ENCODE measurements at regions not wholly inside any gene's neighbourhood (a gene's known extent, or its start where the extent isn't known, plus 50 kb on each side); places are given as distances from the start of the nearest gene placed in this dataset.

DNA sequence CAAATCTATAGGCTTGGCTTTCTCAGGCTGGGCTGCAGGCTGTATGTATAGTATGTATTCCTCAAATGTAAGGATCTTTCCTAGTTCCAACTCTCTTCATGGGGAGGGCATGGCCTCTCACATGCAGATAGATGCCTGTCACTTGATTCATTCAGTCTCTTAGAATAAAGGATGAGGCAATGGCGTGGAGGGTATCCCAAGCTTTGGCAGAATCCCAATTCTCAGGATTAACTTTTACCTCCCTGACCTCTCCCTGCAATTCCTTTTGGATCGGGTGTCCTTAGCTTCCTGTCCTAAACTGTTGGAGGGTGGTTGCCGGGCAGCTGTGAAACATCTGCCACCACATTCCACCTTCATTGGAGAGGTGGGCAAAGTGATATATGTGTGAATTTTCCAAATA lies 80.3 kb downstream of the INSIG2 start (continued):
- TF ChIP-seq, protein P1, sequence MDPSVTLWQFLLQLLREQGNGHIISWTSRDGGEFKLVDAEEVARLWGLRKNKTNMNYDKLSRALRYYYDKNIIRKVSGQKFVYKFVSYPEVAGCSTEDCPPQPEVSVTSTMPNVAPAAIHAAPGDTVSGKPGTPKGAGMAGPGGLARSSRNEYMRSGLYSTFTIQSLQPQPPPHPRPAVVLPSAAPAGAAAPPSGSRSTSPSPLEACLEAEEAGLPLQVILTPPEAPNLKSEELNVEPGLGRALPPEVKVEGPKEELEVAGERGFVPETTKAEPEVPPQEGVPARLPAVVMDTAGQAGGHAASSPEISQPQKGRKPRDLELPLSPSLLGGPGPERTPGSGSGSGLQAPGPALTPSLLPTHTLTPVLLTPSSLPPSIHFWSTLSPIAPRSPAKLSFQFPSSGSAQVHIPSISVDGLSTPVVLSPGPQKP (IDR thresholded peaks at IDR 0.05; ENCODE audit: low read depth, low read length): no peak
- no peak for TF ChIP-seq ESRRA (IDR thresholded peaks at IDR 0.05; ENCODE audit: borderline replicate concordance, low read length)
- TF ChIP-seq CHD2 (IDR thresholded peaks at IDR 0.05; ENCODE audit: low read length, partially characterized antibody): no peak
- TF ChIP-seq GATA3 (IDR thresholded peaks at IDR 0.05; ENCODE audit: borderline replicate concordance): no peak
- no peak for TF ChIP-seq RNF2 (IDR thresholded peaks at IDR 0.05; ENCODE audit: borderline replicate concordance, low read depth)

DNA sequence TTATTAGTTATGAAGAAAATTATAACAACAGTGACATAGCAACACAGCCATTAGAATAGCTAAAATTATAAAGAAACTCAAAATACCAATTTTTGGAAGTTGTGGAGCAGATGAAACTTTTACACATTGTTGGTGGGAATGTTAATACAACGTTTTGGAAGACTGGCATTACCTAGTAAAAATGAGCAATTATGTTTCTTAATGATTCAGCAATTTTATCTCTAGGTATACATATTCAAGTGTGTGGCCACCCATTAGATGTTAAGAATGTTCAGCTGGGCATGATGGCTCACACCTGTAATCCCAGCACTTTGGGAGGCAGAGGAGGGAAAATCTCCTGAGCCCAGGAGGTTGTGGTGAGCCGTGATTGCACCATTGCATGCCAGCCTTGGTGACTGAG lies 78.8 kb downstream of the INSIG2 start:
- Histone ChIP-seq H3K4me3 (no peak overlapping the region), H3K27ac (no peak overlapping the region), H3K9me3 (no peaks in the 10 kb centered on the region; the same call in 2 of the 3 replicates), H3K4me1 (no peaks in the 10 kb centered on the region), H3K4me2 (no peak overlapping the region)
- WGBS (ENCODE audit: missing lambda C conversion rate): 22% methylated on average over 2 of the region's 2 CpGs
- no peak for FAIRE-seq
- CTCF ChIA-PET: no interaction called here
- DNase-seq (ENCODE audit: low read depth in 1 of 2, low spot score in 1 of 2): no peak
- no peak for ATAC-seq
- POLR2A ChIA-PET: no interaction called here
- TF ChIP-seq MAFK (IDR thresholded peaks at IDR 0.05; ENCODE audit: partially characterized antibody) (peak; percentile 70), CHD4 (IDR thresholded peaks at IDR 0.05; ENCODE audit: borderline replicate concordance) (no peak)

DNA sequence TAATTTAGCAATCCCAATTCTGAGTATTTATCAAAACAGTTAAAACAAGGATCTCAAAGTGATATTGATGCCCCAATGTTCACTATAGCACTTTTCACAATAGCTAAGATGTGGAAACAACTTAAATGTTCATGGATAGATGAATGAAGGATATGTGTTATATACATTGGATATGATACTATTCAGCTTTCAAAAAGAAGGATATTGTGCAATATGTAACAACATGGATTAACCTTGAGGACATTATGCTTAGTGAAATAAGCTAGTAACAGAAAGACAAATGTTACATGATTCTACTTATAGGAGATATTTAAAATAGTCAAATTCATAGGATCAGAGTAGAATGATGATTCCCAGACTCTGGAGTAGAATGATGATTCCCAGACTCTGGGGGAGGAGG lies 78.0 kb downstream of the INSIG2 start:
- no peaks in the 10 kb centered on the region; the same call in 2 of the 3 replicates for H3K9me3 ChIP-seq
- no peak overlapping the region for H3K27ac ChIP-seq
- no peak overlapping the region for H3K4me2 ChIP-seq
- ATAC-seq (no peak), FAIRE-seq (no peak), DNase-seq (ENCODE audit: low read depth in 1 of 2, low spot score in 1 of 2) (no peak)
- POLR2A ChIA-PET: no interaction called here
- H3K4me1 ChIP-seq: no peaks in the 10 kb centered on the region
- CTCF ChIA-PET: interaction anchor here (0.7 kb wide), 1 partner anchor 11 kb away, joined by 3 read pairs; no protein-coding TSS in a partner anchor
- no peak overlapping the region for H3K4me3 ChIP-seq
- TF ChIP-seq NFE2L2 (conservative IDR thresholded peaks at IDR 0.05; ENCODE audit: low read length) (no peak), SMC3 (IDR thresholded peaks at IDR 0.05) (no peak), KDM5A (IDR thresholded peaks at IDR 0.05) (no peak)
- TF ChIP-seq, protein P2, sequence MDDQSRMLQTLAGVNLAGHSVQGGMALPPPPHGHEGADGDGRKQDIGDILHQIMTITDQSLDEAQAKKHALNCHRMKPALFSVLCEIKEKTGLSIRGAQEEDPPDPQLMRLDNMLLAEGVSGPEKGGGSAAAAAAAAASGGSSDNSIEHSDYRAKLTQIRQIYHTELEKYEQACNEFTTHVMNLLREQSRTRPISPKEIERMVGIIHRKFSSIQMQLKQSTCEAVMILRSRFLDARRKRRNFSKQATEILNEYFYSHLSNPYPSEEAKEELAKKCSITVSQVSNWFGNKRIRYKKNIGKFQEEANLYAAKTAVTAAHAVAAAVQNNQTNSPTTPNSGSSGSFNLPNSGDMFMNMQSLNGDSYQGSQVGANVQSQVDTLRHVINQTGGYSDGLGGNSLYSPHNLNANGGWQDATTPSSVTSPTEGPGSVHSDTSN (IDR thresholded peaks at IDR 0.05): no peak

DNA sequence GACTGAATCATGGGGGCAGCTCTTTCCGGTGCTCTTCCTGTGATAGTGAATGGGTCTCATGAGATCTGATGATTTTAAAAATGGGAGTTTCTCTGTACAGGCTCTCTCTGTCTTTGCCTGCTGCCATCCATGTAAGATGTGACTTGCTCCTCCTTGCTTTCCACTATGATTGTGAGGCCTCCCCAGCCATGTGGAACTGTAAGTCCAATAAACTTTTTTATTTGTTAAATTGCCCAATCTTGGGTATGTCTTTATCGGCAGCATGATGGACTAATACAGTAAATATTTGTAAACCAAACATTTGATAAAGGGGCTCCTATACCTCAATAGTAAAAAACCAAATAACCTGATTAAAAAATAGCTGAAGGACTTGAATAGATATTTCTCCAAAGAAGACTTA lies 77.3 kb downstream of the INSIG2 start:
- H3K4me3 ChIP-seq: no peak overlapping the region
- DNase-seq (ENCODE audit: low read depth in 1 of 2, low spot score in 1 of 2) (no peak), FAIRE-seq (no peak), ATAC-seq (no peak)
- no peak overlapping the region for H3K4me2 ChIP-seq
- TF ChIP-seq, protein P3, sequence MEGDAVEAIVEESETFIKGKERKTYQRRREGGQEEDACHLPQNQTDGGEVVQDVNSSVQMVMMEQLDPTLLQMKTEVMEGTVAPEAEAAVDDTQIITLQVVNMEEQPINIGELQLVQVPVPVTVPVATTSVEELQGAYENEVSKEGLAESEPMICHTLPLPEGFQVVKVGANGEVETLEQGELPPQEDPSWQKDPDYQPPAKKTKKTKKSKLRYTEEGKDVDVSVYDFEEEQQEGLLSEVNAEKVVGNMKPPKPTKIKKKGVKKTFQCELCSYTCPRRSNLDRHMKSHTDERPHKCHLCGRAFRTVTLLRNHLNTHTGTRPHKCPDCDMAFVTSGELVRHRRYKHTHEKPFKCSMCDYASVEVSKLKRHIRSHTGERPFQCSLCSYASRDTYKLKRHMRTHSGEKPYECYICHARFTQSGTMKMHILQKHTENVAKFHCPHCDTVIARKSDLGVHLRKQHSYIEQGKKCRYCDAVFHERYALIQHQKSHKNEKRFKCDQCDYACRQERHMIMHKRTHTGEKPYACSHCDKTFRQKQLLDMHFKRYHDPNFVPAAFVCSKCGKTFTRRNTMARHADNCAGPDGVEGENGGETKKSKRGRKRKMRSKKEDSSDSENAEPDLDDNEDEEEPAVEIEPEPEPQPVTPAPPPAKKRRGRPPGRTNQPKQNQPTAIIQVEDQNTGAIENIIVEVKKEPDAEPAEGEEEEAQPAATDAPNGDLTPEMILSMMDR (IDR thresholded peaks at IDR 0.05): no peak
- TF ChIP-seq RNF2 (IDR thresholded peaks at IDR 0.05; ENCODE audit: borderline replicate concordance, low read depth): no peak
- no peak for TF ChIP-seq RCOR1 (IDR thresholded peaks at IDR 0.05; ENCODE audit: low read depth, low read length)
- TF ChIP-seq KDM1A (IDR thresholded peaks at IDR 0.05; ENCODE audit: low read depth): no peak
- no peak for TF ChIP-seq HOXB13 (CRISPR knock-in tag; IDR thresholded peaks at IDR 0.05; ENCODE audit: low read depth)
- no peak for TF ChIP-seq EHMT2 (IDR thresholded peaks at IDR 0.05; ENCODE audit: low read depth)
- TF ChIP-seq EP300 (IDR thresholded peaks at IDR 0.05): no peak
- no peak for TF ChIP-seq KDM5A (IDR thresholded peaks at IDR 0.05)
- 45% methylated on average over 2 of the region's 2 CpGs for WGBS (ENCODE audit: missing lambda C conversion rate)
- H3K27ac ChIP-seq: no peak overlapping the region
- CTCF ChIA-PET: no interaction called here
- no peaks in the 10 kb centered on the region for H3K4me1 ChIP-seq
- H3K9me3 ChIP-seq: no peaks in the 10 kb centered on the region; the same call in 2 of the 3 replicates
- POLR2A ChIA-PET: no interaction called here
